T follicular helper cell (primary cell): ENCODE measurements at regions not wholly inside any gene's neighbourhood (a gene's known extent, or its start where the extent isn't known, plus 50 kb on each side); places are given as distances from the start of the nearest gene placed in this dataset.
"Not testable (repeated sequence)": the region's sequence is repeated elsewhere in the genome, so short reads cannot be mapped to it uniquely, and the experiment has no call there.

Source experiments
- DNase-seq: peaks from one replicate; pipeline ENCODE4 v3.0.0-alpha.2; 2020; ENCODE audit warnings: low read depth

DNA sequence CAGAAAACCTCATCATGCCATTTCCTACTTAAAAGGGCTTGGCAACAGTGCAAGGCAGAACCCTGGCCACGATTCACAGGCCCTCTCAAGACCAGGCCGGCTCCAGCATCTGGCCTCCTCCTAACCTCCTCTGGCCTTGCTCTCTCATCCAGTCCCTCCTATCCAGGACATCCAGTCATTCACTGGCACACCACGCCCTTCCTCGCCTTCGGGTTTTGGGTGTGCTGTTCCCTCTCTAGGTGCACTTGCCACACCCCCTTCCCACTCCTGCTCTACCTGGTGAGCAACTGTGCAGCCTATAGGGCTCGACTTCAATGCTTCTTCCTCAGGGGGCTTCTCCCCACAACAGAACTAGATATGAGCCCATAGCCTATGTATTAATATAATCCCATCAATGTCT lies 317.1 kb downstream of the ARRDC4 start:
- no peak for DNase-seq

DNA sequence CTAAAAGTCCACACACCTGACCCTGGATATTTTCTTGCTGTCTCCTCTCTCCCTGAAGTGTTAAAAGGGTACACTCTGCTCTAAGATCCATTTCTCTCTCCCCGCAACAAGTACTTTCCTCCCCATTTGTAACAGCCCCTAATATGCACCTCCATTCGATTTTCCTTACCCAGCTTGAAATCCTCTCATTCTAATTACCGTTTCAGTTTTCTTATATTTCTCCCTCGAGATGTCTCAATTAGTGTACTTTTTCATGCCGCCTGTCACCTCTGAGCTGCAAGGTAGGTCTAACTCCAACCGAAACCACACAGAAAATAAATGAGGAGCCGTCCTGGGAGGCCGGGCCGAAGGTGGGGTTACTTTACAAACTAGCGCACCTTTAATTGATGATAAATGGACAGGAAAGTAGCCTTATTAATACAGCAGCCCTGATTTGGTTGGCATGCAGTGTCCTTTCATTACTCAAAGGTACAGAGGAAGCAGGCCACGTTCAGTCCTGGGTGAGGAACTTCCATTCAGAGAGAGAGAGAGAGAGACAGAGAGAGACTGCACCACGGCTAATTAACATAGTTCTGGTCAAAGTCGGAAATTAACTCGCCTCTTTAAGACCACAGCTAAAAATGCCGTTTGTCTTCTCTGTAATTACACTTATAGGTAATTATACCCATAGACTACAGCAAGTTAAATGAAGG lies 319.9 kb downstream of the ARRDC4 start:
- no peak for DNase-seq

DNA sequence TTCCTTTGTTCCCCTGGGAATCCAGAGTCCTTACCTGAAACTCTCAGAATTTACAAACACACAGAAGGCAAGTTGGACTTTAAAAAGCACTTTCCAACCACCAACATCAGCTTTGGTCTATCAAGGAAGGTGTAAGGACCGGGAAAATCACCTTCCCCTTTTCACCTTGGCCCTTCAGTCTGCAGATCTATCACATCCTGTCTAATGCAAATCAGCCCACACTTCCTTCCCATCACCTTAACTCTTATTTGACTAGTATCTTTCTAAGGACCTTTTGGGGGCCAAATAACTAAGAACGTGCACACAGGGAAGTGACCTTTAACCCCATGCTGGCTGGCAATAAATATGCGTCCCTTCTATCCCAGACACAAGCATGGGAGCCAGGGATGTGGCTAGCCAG lies 320.6 kb downstream of the ARRDC4 start:
- DNase-seq = no peak

DNA sequence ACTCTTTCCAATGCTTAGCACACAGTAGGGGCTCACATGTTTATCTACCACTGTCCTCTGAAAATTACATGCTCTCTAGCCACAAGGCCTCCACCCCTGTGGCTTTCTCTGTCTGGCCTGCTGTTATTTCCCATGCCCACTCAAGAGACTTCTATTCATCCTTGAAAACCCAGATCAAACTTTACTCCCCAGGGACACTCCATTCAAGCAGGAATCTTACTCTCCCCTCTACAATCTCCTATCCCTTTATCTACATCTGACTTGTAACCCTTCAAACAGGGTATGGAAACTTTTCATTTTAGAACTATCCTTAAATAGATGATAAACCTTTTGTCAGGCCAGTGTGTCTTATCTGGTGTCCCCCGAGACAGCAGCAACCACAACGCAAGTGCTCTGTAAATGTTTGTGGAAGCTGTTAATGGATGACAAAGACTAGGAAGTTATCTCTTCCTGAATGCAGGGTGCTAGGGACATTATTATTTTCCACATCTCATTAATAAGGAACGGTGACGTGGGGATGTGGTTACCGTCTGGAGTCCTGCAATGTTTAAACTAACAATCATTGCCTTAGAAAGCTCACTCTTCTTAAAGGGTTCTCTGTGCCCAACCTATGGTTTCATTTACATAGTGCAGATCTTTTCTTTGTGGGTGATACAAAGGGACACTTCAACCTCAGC lies 322.3 kb downstream of the ARRDC4 start:
- no peak for DNase-seq

DNA sequence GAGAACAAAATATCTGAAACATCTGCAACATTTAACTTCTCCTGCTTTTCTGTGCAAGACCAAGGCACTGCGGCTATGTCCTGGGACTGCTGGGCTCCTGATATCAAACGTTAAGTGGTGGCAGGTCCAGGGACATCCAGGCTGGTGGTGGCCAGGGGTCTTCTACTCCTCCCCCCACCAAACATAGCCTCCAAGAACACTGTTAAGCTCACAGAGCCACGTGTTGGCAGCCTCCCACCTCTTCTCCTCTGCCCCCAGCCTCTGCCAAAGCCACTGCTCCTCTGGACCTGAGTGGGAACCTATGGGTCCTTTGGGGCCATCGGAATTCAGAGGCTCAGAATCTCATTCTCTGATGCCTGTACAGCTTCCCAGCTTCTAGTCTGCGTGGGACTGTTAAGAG lies 325.7 kb downstream of the ARRDC4 start:
- no peak for DNase-seq

DNA sequence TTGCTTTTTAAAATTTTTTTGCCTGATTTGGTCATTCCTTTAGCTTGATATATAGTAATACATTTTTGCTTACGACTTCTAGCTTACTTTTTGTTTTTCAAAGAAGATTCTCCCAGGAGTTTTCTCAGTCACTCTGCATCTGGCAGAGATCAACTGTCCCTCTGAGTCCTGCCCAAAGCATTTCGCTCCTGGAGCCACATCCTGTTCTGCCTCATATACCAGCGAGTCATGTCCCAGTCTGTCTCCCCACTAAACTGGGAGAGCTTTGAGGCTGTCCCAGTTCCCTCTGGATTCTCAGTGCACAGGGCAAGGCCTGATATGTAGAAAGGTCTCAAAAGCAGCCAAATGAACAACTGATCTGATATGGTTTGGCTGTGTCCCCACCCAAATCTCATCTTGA lies 326.3 kb downstream of the ARRDC4 start:
- DNase-seq = no peak

DNA sequence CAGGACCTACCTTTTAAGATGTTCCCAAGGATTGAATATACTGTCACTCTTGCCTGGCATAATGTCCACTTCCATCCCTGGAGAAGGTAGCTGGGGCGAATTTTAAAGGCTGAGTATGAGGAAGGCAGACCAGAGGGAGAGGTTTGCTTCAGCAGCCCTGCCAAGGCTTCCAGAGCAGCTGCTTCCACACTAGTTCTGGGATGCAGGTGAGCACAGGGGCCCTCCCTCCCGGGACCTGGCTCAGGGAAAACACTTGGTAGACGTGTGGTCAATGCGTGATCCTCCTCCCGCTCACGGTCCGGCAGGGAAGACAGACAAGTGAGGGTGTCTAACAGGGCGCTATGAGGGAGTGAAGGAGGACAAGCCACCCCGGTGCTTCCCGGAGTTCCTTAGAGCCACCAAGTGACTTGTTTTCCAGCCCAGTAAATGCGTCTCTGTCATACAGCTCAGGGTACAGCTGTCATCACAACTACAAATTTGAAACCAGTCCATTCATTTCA lies 327.6 kb downstream of the ARRDC4 start:
- no peak for DNase-seq

DNA sequence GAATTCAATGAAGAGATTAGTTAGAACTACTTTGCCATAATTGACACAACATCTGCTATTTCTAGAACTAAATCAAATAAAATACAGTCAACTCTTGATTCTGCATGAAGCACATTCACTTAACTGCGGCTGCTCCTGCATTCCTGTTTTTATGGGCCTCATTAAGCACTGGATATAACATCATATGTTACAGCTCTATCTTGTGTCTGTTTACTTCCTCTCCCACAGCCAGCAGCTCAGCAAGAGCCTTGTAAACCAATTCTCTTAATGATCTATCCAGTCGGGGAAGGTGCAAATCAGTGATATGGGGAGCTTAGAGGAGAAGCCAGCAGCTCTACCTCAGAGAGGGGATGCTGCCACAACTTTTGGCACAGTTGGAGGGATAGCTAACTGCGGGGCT lies 329.2 kb downstream of the ARRDC4 start:
- DNase-seq = no peak

DNA sequence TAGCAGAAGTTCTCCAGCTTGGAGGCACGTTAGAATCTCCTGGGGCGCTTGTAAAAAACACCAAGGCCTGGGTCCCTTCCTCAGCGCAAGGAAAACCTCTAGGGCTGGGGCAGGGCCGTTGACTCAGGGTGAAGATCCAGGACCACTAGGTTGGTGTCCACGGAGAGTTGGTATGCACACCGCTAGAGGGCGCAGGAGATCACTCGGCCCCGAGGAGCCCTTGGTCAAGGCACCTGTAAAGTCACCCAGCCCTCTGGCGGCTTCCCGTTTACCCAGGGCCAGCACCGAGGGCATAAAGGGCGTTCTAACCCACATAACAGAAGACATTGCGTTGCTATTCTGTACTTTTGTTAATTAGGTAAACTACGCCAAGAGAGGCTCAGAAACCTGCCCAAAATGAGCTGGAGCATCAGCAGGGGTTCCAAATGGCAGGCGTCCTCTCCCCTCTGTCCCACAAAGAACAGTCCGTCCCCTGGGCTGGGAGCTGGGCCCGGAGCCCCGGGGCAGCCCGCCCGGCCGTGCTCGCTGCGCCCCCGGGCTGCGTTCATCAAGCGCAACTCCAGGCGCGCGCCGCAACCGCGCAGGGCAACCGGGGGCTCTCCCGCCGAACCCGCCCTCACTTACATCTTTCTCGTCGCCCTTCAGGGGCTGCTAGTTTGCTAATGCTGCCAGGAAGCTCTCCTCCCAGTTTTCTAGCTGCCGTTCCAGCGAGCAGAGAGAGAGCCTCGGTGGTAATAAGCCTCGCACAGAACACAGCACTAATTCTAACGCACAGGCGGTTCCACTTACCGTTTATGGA lies 332.1 kb downstream of the ARRDC4 start:
- no peak for DNase-seq

DNA sequence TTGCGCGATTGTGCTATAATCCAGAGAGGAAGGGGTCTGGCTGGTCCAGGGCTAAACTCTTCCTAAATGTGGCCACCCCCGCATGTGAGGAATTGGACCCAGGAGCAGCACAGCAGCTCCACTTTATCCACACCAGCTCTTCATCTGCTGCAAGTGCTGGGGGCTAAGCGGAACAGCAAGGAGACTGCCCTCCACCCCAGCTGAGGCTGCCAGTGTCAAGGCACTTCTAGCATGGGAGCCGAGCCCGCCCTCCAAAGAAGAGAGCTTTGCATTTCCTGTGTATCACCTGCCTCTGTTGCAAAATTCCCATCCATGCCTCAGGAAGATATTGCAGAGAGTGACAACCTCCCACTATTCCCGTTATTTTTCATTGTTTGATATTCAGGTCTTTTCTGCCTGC lies 333.6 kb downstream of the ARRDC4 start:
- DNase-seq = no peak

DNA sequence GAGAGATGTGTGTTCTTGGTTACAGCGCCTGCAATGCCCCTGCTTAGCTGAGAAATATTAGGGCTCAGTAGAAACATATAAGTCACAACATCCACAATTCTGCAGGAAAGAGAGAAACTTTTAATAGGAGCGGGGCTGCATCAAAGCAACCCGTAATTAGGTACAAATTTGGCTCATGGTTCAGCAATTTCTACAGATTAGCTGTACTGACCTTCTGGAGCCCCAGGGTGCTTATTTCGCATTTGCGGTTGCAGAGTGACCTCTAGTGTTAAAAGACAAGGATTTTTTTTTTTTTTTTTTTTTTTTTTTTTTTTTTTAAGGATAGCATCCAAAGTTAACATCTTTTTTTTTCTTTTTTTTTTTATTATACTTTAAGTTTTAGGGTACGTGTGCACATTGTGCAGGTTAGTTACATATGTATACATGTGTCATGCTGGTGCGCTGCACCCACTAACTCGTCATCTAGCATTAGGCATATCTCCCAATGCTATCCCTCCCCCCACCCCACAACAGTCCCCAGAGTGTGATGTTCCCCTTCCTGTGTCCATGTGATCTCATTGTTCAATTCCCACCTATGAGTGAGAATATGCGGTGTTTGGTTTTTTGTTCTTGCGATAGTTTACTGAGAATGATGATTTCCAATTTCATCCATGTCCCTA lies 334.7 kb downstream of the ARRDC4 start:
- DNase-seq = not testable (repeated sequence)

DNA sequence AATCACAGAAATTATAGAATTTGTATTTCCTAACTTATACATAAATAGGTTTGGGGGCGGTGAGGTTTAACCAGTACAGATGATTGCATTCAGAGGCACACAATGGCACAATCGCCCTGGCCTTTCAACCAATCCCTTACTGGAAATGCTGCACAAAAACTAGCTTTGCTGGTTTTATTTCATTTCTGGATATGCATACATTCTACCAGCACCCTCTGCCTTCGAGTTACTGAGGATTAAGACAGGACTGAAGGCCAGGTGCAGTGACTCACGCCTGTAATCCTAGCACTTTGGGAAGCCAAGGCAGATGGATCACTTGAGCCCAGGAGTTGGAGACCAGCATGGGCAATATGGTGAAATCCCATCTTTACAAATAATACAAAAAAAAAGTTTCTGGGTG lies 336.1 kb downstream of the ARRDC4 start:
- DNase-seq = no peak

DNA sequence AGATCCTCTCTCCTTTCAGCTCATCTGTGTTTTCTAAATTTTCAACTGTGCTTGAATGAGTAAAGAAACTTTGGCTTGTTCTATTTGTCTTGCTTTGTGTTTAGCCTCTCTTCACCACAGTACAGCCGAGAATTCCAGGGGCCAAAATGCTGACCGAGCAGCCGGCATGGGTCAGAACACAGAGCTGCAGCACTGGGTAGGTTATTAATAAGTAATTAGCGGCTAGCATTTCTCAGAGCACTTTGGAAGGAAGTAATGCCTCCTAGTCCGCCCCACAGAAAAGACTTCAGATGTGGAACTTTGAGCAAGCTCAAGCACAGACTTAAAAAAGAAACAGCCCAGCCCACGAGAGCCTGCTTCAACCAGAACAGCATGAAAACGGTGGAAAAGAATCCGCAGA lies 343.9 kb downstream of the ARRDC4 start:
- DNase-seq = no peak

DNA sequence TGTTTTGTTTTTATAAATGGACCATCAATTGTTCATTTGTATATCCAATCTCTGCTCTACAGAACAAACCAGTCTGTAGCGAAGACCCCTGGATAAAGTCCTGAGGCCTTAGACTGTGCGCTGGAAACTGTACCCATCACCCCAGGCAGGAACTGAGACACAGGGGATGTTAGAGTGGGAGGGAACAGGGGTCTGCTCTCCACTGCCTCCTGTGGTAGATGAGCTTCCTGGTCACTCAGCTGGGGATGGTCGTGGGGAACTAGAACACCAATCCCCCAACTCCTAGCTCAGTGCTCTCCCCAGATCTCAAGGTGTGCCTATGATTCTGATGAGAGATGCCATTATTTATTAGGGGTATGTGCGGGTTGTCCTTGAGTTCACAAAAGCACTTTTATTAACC lies 340.2 kb upstream of the IGF1R start:
- no peak for DNase-seq

DNA sequence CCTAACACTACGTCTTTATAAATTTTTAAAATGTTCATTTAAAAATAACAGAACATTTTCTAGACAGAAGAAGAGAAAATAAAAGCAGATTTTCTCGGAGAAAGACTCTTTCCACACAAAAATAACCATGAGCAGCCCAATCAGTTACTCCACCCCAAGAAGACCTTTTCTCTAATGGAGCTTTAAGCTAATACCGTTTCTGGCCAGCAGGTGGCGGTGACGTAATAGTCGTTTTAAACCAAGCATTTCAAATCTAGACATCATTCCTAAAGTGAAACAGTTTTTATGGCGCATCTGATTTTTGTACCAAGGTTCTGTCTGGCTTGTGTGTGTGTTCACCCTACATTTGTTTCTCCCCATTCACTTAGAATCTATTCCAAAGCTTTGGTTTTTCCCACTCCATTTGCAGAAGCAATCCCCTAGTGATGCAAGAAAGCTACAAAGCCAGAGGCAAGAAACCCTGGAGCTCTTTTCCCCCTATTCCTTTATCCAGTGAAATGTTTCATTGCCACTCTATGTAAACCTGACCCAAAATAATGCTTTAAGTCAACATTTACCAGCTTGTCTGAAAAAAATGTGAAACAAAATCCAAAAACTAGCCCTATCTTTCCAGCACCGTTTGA lies 336.7 kb upstream of the IGF1R start:
- DNase-seq = peak; percentile 47

DNA sequence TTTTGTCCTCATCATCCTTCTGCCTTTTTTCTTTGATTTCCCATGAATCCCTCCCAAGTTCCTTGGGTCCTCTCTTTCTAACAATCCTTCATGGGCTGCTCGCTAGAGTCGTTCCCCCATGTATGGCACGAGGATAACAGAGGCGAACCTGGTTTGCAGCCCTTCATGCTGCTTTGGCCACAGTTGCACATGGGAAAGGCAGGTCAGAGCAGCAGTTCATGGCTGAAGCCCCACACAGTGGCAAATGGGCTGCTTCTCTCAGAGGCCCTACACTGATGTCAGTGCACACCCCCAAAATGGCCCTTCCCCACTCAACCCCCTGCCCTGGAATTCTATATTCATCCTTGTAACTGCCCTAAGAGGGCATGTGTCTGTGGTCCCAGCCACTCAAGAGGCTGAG lies 335.4 kb upstream of the IGF1R start:
- DNase-seq = no peak

DNA sequence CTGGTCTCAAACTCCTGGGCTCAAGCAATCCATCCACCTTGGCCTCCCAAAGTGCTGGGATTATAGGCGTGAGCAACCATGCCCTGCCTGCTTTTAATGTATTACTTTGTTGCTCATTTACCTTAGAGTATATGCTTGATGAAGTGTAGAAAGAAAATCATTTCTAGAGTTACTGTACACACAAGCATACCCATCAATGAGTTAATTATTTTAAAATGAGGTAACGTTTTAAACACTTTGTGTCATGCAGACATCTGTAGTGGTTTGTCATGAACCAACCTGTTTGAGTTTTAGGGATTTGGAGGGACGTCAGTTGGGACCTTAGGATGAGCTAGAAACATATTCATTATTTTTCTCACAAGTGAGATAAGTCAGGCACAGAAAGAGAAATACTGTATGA lies 332.4 kb upstream of the IGF1R start:
- no peak for DNase-seq

DNA sequence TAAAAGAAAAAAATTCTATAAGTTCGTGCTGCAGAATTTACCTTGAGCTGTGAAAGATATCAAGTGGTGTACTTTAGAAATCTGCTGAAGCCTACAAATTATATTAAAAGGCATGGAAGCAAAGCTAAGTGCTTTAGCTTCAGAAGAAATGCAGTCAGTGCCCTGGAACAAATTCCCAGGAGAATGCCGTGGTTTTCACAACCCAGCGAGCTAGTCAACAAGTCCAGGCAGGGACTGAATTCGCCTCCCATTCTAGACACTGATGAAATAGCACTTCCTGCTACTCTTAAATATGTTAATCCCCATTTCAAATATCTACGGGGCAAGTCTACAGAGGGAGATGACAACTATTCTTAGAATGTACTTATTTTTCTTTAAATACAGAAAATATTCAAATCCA lies 326.4 kb upstream of the IGF1R start:
- DNase-seq = no peak

DNA sequence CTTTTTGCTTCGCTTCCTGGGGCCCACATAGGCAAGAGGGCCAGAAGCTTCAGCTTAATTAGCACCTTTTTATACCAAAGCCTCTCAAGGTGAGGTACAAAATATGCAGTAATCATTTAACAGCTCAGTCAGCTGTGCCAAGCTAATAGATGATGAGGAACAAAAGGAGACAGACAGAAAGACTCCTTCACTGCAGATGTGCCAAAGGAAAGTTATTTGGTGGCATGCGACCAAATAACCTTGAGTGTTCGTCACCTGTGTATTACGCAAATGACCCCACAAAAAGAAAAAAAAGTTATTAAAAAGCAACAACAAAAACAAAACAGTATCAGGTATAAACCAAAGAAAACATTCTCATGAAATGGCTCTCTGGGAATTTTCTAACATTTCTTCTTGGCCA lies 325.8 kb upstream of the IGF1R start:
- no peak for DNase-seq

DNA sequence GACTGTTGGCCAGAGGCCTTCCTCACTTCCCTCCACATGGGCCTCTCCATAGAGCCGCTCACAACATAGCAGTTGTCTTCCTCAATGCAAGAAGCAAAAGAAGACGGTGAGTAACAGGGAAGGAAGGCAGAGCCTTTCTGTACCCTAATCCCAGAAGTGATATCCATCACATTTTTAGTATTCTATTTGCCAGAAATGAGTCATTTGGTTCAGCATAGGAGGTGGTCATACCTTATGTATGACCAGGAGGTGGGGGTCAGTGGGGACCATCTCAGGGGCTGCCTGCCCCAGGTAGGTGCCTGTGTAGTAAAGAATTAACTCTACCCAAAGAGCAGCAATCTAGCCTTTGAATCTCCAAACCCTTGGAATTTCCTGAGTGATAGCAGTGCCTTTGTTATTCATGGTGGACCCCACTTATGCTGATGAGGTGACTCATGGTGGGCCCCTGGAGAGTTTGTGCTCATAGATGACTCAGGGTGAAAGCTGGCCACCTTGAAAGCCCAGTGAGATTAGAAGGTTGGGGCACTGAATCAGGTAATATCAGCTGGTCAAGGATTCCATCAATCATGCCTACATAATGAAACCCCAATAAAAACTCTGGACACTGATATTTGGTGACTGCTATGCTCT lies 323.9 kb upstream of the IGF1R start:
- DNase-seq = no peak

DNA sequence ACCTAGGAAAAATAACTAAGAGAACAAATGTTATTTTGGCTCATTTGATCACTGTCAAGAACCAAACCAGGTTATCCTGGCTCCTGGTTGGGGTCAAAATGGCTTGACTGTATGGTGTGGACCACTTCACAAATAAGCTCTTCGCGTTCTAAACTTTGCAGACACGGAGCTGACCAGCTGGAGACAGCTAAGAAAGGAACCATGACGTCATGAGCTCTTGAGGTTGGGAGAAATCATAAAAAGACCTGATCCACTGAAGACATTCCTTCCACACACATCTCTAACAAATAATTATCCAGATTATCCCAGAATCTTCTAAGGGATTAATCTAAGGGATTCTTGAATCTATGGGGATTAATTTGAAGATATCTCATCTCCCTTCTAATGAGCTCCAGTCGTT lies 321.5 kb upstream of the IGF1R start:
- no peak for DNase-seq

DNA sequence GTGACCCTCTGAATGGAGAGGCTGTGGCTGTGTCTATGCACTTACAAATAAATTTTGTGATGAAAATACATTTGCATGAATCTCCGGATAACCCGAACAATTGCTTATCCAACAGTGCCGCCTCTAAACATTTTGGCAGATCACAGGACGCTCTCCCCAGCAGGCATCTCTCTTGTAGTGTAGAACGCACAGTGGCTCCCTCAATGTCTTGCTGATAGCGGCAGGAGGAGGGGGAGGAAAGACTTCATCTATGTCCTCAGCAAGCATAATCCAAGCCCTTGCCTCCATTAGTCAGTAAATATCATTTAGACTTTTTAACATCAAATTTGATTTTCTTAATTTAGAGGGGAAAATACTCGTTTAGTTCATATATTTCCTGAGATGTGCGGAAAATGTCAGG lies 318.1 kb upstream of the IGF1R start:
- no peak for DNase-seq
